Mesendoderm (in vitro differentiated cells): ENCODE measurements at regions not wholly inside any gene's neighbourhood (a gene's known extent, or its start where the extent isn't known, plus 50 kb on each side); places are given as distances from the start of the nearest gene placed in this dataset.

ENCODE experiments used
- DNase-seq: peaks from one replicate; pipeline ENCODE4 v3.0.0; 2013
- H2AK5ac ChIP-seq: 2 replicates; pipeline ENCODE4 v1.6.1; 2013; ENCODE audit warnings: low read length, inconsistent platforms
- H2BK120ac ChIP-seq: 2 replicates; pipeline ENCODE4 v1.6.1; 2013; ENCODE audit warnings: low read depth, mild to moderate bottlenecking, low read length, moderate library complexity, mixed read lengths
- H2BK15ac ChIP-seq: replicated peaks from 2 replicates; pipeline ENCODE4 v1.6.1; 2013; ENCODE audit warnings: low read depth, mild to moderate bottlenecking, moderate library complexity
- H2BK5ac ChIP-seq: 2 replicates; pipeline ENCODE4 v1.6.1; 2013; ENCODE audit warnings: low read length, inconsistent platforms
- H3K18ac ChIP-seq: 2 replicates; pipeline ENCODE4 v1.6.1; 2013; ENCODE audit warnings: mild to moderate bottlenecking, low read length, mixed read lengths
- H3K23ac ChIP-seq: one replicate; pipeline ENCODE4 v1.6.1; 2013; ENCODE audit warnings: low read length
- H3K27ac ChIP-seq: 2 replicates; pipeline ENCODE4 v1.5.1; 2013; ENCODE audit warnings: low read depth, mild to moderate bottlenecking, inconsistent platforms, low read length, moderate library complexity
- H3K27me3 ChIP-seq: 2 replicates; pipeline ENCODE4 v1.6.1; 2013; ENCODE audit warnings: low read length, control low read depth, mild to moderate bottlenecking, inconsistent platforms; ENCODE audit not compliant: insufficient read depth, poor library complexity
- H3K36me3 ChIP-seq: 2 replicates; pipeline ENCODE4 v1.6.1; 2013; ENCODE audit warnings: low read length, inconsistent platforms; ENCODE audit not compliant: control insufficient read depth, insufficient read depth
- H3K4ac ChIP-seq: one replicate; pipeline ENCODE4 v1.6.1; 2013; ENCODE audit warnings: low read depth, mild to moderate bottlenecking, low read length, moderate library complexity
- H3K4me1 ChIP-seq: 2 replicates; pipeline ENCODE4 v1.6.1; 2013; ENCODE audit warnings: low read depth, low read length, inconsistent platforms; ENCODE audit not compliant: control insufficient read depth
- H3K4me2 ChIP-seq: 2 replicates; pipeline ENCODE4 v1.6.1; 2013; ENCODE audit warnings: low read length
- H3K4me3 ChIP-seq: 2 replicates; pipeline ENCODE4 v1.5.1; 2013; ENCODE audit warnings: mild to moderate bottlenecking, low read length
- H3K56ac ChIP-seq: one replicate; pipeline ENCODE4 v1.6.1; 2013; ENCODE audit warnings: low read length
- H3K79me1 ChIP-seq: 2 replicates; pipeline ENCODE4 v1.6.1; 2013; ENCODE audit warnings: low read length, inconsistent platforms
- H3K79me2 ChIP-seq: 2 replicates; pipeline ENCODE4 v1.6.1; 2013; ENCODE audit warnings: mild to moderate bottlenecking, low read length; ENCODE audit not compliant: control insufficient read depth, insufficient read depth
- H3K9ac ChIP-seq: 2 replicates; pipeline ENCODE4 v1.6.1; 2013; ENCODE audit warnings: low read length, inconsistent platforms
- H4K5ac ChIP-seq: one replicate; pipeline ENCODE4 v1.6.1; 2013; ENCODE audit warnings: low read length
- H4K8ac ChIP-seq: one replicate; pipeline ENCODE4 v1.6.1; 2013; ENCODE audit warnings: low read depth, mild to moderate bottlenecking, control low read depth, low read length, moderate library complexity
- WGBS: extraction: QIAGEN DNeasy Blood & Tissue Kit; methylation state at CpG from one replicate; pipeline ENCODE4 v1.1.7; 2013; ENCODE audit warnings: low lambda C conversion rate, missing lambda C conversion rate; ENCODE audit not compliant: insufficient coverage; ENCODE audit errors: extremely low coverage; 5-methylcytosine and 5-hydroxymethylcytosine counted together

DNA sequence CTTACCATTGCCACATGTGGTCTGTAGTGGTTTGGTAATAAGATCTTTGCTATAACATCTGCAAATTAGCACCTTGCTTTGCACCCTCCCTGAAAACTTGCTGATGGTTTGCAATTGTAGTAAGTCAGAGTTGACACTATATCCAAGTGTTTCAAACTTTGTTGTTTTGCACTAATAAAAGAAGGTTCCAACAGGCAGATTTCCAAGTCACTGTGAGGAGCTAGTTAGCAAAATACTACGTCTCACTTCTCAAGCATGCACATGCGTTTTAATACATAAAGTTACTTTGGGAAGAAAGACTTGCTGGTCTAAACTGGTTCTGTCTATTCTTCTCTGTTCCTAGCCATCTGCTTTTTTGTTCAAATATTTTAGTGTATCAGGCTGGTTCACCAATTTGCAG is 103.7 kb upstream of the ZNF521 start:
- Histone ChIP-seq H3K27ac (no peak overlapping the region), H3K56ac (no peak overlapping the region), H3K4me2 (no peak overlapping the region), H2BK120ac (no peak overlapping the region), H3K4ac (no peak overlapping the region), H3K4me1 (no peaks in the 10 kb centered on the region), H2BK15ac (no peak overlapping the region), H3K79me1 (no peaks in the 10 kb centered on the region), H2AK5ac (no peak overlapping the region), H4K8ac (no peak overlapping the region), H3K18ac (no peak overlapping the region), H3K23ac (no peak overlapping the region), H3K27me3 (no peaks in the 10 kb centered on the region), H3K9ac (no peak overlapping the region), H3K36me3 (no peaks in the 10 kb centered on the region), H4K5ac (no peak overlapping the region), H3K79me2 (no peaks in the 10 kb centered on the region), H2BK5ac (no peak overlapping the region), H3K4me3 (no peak overlapping the region)
- WGBS = no CpG with 5 or more reads among the region's 2 CpGs
- no peak for DNase-seq

DNA sequence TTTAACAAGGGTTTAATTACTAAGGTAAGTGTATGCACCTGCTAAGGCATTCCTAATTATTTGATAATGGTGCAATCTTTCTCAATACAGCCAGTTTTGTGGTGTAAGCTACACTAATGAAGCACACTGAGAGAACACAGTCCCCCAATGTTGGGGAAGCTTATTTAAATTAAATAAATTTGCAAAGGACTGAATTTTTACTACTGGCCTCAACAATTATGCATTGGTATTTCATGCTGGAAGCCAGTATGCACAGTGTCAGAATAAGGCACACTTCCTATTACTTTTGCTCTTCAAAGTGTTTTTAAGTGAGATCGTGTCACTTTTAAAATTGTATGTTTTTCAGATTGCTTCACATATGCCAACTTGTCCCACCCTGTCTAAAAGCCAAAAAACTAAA is 103.2 kb upstream of the ZNF521 start:
- H2BK120ac ChIP-seq = no peak overlapping the region
- WGBS = no CpG with 5 or more reads among the region's 1 CpG

DNA sequence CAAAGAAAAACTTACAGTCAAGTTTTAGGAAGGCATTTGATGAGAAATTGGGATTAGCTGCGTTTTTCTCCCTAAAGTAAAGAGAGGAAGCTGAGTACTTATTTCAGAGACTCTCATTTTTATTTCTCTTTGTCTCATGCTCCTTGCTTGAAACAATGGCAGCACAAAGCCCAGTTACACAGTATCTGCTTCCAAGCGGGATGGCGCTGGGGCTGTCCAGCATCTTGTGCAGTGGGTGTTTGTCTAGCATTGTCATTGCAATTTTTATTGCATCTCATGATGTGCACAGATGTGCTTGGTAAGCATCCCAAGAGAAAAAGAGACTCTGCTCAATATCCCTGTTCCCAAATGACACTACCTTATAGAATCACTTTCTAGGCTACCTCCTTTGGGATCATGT is 102.8 kb upstream of the ZNF521 start:
- no peak overlapping the region for H4K8ac ChIP-seq
- H3K79me1 ChIP-seq = no peaks in the 10 kb centered on the region
- H2BK15ac ChIP-seq = no peak overlapping the region
- no peak overlapping the region for H3K4me2 ChIP-seq
- no peak overlapping the region for H3K4me3 ChIP-seq
- DNase-seq = no peak
- H3K18ac ChIP-seq = no peak overlapping the region
- H4K5ac ChIP-seq = no peak overlapping the region
- no peak overlapping the region for H3K27ac ChIP-seq
- no peaks in the 10 kb centered on the region for H3K79me2 ChIP-seq
- H3K56ac ChIP-seq = no peak overlapping the region
- H2BK120ac ChIP-seq = no peak overlapping the region
- H2AK5ac ChIP-seq = no peak overlapping the region
- no peak overlapping the region for H3K9ac ChIP-seq
- H3K27me3 ChIP-seq = no peaks in the 10 kb centered on the region
- no peak overlapping the region for H2BK5ac ChIP-seq
- no peak overlapping the region for H3K23ac ChIP-seq
- no peaks in the 10 kb centered on the region for H3K4me1 ChIP-seq
- WGBS = no CpG with 5 or more reads among the region's 3 CpGs
- H3K36me3 ChIP-seq = no peaks in the 10 kb centered on the region
- H3K4ac ChIP-seq = no peak overlapping the region

More for the DNA sequence above, 103.2 kb upstream of the ZNF521 start:
- no peak overlapping the region for H4K8ac ChIP-seq
- no peaks in the 10 kb centered on the region for H3K79me1 ChIP-seq
- no peak overlapping the region for H3K4me3 ChIP-seq
- H3K9ac ChIP-seq = no peak overlapping the region
- no peak overlapping the region for H2AK5ac ChIP-seq
- H3K23ac ChIP-seq = no peak overlapping the region
- H3K36me3 ChIP-seq = no peaks in the 10 kb centered on the region
- H3K27ac ChIP-seq = no peak overlapping the region
- no peak for DNase-seq
- H2BK5ac ChIP-seq = no peak overlapping the region
- H3K79me2 ChIP-seq = no peaks in the 10 kb centered on the region
- H3K4me2 ChIP-seq = no peak overlapping the region
- no peaks in the 10 kb centered on the region for H3K27me3 ChIP-seq
- H3K56ac ChIP-seq = no peak overlapping the region
- no peaks in the 10 kb centered on the region for H3K4me1 ChIP-seq
- H4K5ac ChIP-seq = no peak overlapping the region
- no peak overlapping the region for H2BK15ac ChIP-seq
- no peak overlapping the region for H3K4ac ChIP-seq
- H3K18ac ChIP-seq = no peak overlapping the region

DNA sequence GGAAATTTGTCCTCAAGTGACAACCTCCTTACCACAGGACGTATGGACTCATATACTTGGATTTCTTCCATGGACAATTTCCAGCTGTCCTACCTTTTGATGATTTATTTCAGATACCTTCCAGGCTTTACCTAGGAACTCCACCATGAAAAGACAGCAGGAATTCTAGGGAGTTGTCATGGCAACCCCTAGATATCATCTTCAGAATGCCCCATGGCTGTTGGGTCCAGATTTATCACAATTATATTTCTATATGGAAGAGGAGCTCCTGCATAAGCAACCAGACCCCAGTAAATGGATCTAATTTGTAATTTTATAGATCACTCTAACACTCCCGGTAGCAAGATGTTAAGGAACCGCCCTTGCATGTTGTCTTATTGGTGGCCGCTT is 102.3 kb upstream of the ZNF521 start:
- no peak overlapping the region for H2BK120ac ChIP-seq
- no peak overlapping the region for H2BK5ac ChIP-seq
- no peaks in the 10 kb centered on the region for H3K79me2 ChIP-seq
- DNase-seq = no peak
- no peak overlapping the region for H4K5ac ChIP-seq
- H3K4me2 ChIP-seq = no peak overlapping the region
- H3K27me3 ChIP-seq = no peaks in the 10 kb centered on the region
- no peak overlapping the region for H2AK5ac ChIP-seq
- H3K56ac ChIP-seq = no peak overlapping the region
- no peak overlapping the region for H3K27ac ChIP-seq
- no peak overlapping the region for H3K4me3 ChIP-seq
- H2BK15ac ChIP-seq = no peak overlapping the region
- no peaks in the 10 kb centered on the region for H3K36me3 ChIP-seq
- H3K23ac ChIP-seq = no peak overlapping the region
- no peak overlapping the region for H3K9ac ChIP-seq
- WGBS = no CpG with 5 or more reads among the region's 4 CpGs
- H3K79me1 ChIP-seq = no peaks in the 10 kb centered on the region
- no peak overlapping the region for H3K4ac ChIP-seq
- H3K4me1 ChIP-seq = no peaks in the 10 kb centered on the region
- H4K8ac ChIP-seq = no peak overlapping the region
- no peak overlapping the region for H3K18ac ChIP-seq

DNA sequence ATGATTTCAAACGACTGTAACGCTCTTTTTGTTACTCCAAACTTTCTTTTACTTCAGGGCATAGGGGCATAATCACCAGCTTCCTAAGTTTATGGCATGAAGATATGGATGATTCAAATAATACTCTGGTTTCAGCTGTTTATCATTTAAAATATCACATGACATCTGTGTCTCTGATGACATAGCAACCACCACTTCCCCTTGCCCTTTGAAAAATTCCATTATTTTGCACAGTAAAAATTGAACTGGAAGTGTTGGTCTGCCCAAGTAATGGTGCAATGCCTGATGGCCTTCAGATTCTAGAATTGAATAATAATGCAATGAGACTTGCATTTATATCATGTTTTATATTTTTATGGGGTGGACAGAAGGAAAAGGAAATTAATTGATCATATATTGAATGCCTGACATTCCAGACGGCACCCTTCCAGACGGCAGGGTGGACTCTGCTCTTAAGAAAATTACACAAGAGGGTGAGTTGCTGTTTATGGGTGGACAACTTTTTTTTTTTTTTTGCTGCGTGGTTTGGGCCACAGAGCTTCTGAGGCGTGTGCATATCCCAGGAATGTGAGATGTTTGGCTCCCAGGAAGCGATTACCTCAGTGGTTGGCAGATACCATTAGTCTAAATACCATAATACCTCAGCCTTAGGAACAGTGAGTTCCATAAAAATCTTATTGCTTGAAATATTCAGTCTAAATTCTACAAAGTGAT is 101.7 kb upstream of the ZNF521 start:
- no peak overlapping the region for H4K5ac ChIP-seq
- no CpG with 5 or more reads among the region's 7 CpGs for WGBS
- H3K79me1 ChIP-seq = no peaks in the 10 kb centered on the region
- no peak overlapping the region for H3K18ac ChIP-seq
- H2BK120ac ChIP-seq = no peak overlapping the region
- H2BK5ac ChIP-seq = no peak overlapping the region
- no peak overlapping the region for H4K8ac ChIP-seq
- H3K4ac ChIP-seq = no peak overlapping the region
- H2BK15ac ChIP-seq = no peak overlapping the region
- no peaks in the 10 kb centered on the region for H3K79me2 ChIP-seq
- no peak overlapping the region for H2AK5ac ChIP-seq
- no peak for DNase-seq
- H3K9ac ChIP-seq = no peak overlapping the region
- no peak overlapping the region for H3K4me2 ChIP-seq
- H3K56ac ChIP-seq = no peak overlapping the region
- no peaks in the 10 kb centered on the region for H3K27me3 ChIP-seq
- no peak overlapping the region for H3K4me3 ChIP-seq
- H3K23ac ChIP-seq = no peak overlapping the region
- H3K27ac ChIP-seq = no peak overlapping the region
- H3K36me3 ChIP-seq = no peaks in the 10 kb centered on the region
- H3K4me1 ChIP-seq = no peaks in the 10 kb centered on the region

DNA sequence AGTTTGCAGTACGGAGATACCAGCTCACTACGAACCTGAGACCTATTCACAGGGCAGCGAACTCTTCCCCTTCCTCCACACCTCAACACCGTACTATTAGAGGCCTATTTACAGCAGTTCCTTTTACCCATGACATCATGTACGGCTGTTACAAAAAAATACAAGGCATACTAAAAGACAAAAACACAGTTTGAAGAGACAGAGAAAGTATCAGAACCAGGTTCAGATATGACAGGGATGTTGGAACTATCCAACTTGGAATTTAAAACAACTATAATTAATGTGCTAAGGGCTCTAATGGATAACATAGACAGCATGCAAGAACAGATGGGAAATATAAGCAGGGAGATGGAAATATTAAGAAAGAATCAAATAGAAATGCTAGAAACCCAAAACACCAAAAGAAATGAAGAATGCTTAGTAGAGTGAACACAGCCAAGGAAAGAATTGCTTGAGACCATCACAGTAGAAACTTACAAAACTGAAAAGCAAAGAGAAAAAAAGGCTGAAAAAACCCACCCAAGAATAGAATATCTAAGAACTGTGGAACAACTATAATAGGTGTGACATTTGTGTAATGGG is 99.2 kb upstream of the ZNF521 start:
- H3K27me3 ChIP-seq = no peaks in the 10 kb centered on the region
- H2BK15ac ChIP-seq = no peak overlapping the region
- H2BK5ac ChIP-seq = no peak overlapping the region
- no peaks in the 10 kb centered on the region for H3K36me3 ChIP-seq
- no peak for DNase-seq
- no peak overlapping the region for H3K4me3 ChIP-seq
- no peak overlapping the region for H3K56ac ChIP-seq
- H3K23ac ChIP-seq = no peak overlapping the region
- no peak overlapping the region for H3K4ac ChIP-seq
- no peak overlapping the region for H4K5ac ChIP-seq
- H3K79me1 ChIP-seq = no peaks in the 10 kb centered on the region
- H3K79me2 ChIP-seq = no peaks in the 10 kb centered on the region
- no CpG with 5 or more reads among the region's 5 CpGs for WGBS
- H3K18ac ChIP-seq = no peak overlapping the region
- H4K8ac ChIP-seq = no peak overlapping the region
- no peak overlapping the region for H3K9ac ChIP-seq
- H2BK120ac ChIP-seq = no peak overlapping the region
- no peak overlapping the region for H2AK5ac ChIP-seq
- no peak overlapping the region for H3K27ac ChIP-seq
- H3K4me1 ChIP-seq = no peaks in the 10 kb centered on the region
- H3K4me2 ChIP-seq = no peak overlapping the region
